ENCODE measurements at regions not wholly inside any gene's neighbourhood (a gene's known extent, or its start where the extent isn't known, plus 50 kb on each side); places are given as distances from the start of the nearest gene placed in this dataset.

DNA sequence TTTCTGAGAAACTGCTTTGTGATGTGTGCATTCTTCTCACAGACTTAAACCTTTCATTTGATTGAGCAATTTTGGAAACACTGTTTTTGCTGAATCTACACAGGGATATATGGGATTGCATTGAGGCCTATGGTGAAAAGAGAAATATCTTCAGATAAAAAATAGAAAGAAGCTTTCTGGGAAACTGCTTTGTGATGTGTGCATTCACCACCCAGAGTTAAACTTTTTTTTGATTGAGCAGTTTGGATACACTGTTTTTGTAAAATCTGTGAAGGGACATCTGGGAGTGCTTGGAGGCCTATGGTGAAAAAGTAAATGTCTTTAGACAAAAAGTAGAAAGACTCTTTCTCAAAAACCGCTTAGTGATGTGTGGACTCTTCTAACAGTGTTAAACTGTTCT is 1683.8 kb downstream of the UQCRFS1 start:
- no peaks in the 10 kb centered on the region for H3K36me3 ChIP-seq (ENCODE audit: control insufficient read depth in 3 of 3, insufficient read depth in 3 of 3, low read length in 3 of 3)
- H3K4me1 ChIP-seq (ENCODE audit: control insufficient read depth in 3 of 3, insufficient read depth in 3 of 3, low read length in 3 of 3), result no peaks in the 10 kb centered on the region
- no peaks in the 10 kb centered on the region for H3K27me3 ChIP-seq (ENCODE audit: control insufficient read depth in 3 of 3, insufficient read depth in 3 of 3, low read length in 3 of 3)
- peaks cover 3 to 54% (median 9%) of the 10 kb centered on the region in 3 donors for H3K9me3 ChIP-seq (ENCODE audit: control insufficient read depth in 3 of 3, low read length in 3 of 3)
- peak overlapping the region in 1 of 3 donors; percentile 17 for H3K4me3 ChIP-seq (ENCODE audit: low read length in 3 of 3)
- no peak overlapping the region for H3K27ac ChIP-seq (ENCODE audit: low read depth, low read length)
- H3K9ac ChIP-seq (ENCODE audit: low read depth in 1 of 3, low read length in 3 of 3), result no peak overlapping the region

DNA sequence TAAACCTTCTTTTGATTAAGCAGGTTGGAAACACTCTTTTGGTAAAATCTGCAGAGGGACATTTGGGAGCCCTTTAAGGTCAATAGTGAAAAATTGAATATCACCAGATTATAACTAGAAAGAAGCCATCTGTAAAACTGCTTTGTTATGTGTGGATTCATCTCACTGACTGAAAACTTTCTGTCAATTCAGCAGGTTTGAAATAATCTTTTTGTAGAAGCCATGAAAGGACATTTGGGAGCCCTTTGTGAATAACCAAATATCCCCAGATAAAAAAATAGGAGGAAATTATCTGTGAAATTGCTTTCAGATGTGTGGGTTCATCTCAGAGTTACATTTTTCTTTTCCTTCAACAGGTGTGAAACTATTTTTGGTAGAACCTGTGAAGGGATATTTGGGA is 1690.7 kb downstream of the UQCRFS1 start:
- Histone ChIP-seq H3K4me3 (ENCODE audit: low read length in 3 of 3) (no peak overlapping the region), H3K9ac (ENCODE audit: low read depth in 1 of 3, low read length in 3 of 3) (no peak overlapping the region), H3K9me3 (ENCODE audit: control insufficient read depth in 3 of 3, low read length in 3 of 3) (peaks cover 0 to 32% (median 6%) of the 10 kb centered on the region in 3 donors), H3K27ac (ENCODE audit: low read depth, low read length) (no peak overlapping the region), H3K4me1 (ENCODE audit: control insufficient read depth in 3 of 3, insufficient read depth in 3 of 3, low read length in 3 of 3) (no peaks in the 10 kb centered on the region), H3K36me3 (ENCODE audit: control insufficient read depth in 3 of 3, insufficient read depth in 3 of 3, low read length in 3 of 3) (no peaks in the 10 kb centered on the region), H3K27me3 (ENCODE audit: control insufficient read depth in 3 of 3, insufficient read depth in 3 of 3, low read length in 3 of 3) (no peaks in the 10 kb centered on the region)
